ENCODE measurements at regions not wholly inside any gene's neighbourhood (a gene's known extent, or its start where the extent isn't known, plus 50 kb on each side); places are given as distances from the start of the nearest gene placed in this dataset.

DNA sequence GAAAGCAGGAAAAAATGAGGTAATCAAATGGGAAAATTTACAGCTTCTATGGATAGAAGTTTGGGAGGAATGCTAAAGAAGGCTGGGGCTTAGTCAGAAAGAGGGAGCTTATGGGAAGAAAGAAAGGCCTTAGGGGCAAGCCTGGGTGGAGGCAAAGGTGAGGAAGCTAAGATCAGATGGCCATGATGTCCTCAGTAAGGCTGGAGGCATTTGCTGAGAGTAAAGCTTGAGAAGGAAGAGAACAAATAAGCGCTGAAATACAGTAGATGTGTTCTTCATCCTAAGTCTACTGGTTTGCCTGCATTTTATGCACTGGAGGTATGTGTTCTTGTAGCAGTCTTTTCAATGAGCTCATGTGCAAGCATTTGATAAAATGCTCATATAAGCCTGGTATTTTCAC lies 355.4 kb downstream of the BRINP2 start:
- no peak overlapping the region for H3K4me3 ChIP-seq (ENCODE audit: low read depth, low read length)
- DNase-seq (ENCODE audit: low read depth): no peak
- no peak for TF ChIP-seq CTCF (IDR thresholded peaks at IDR 0.05; ENCODE audit: low read depth, low read length, missing control alignments)

DNA sequence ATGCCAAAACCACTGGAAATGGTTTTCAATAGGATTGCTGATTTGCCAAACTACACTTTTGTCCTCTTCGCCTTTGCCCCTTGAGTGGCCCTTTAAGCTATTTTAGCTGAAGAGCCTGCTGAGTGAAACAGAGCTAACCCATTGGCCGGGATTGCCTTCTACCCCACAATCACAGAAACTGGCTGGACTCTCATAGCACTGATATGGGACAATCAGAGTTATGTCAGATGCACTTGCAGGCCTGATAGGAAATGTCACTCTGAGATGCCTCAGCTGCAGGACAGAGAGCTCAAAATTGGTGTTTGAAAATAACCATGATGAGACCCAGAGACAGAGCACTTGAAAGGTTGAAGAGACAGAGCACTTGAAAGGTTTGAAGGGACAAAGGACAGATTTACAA lies 354.4 kb downstream of the BRINP2 start:
- DNase-seq (ENCODE audit: low read depth): no peak
- no peak for TF ChIP-seq CTCF (IDR thresholded peaks at IDR 0.05; ENCODE audit: low read depth, low read length, missing control alignments)
- no peak overlapping the region for H3K4me3 ChIP-seq (ENCODE audit: low read depth, low read length)

DNA sequence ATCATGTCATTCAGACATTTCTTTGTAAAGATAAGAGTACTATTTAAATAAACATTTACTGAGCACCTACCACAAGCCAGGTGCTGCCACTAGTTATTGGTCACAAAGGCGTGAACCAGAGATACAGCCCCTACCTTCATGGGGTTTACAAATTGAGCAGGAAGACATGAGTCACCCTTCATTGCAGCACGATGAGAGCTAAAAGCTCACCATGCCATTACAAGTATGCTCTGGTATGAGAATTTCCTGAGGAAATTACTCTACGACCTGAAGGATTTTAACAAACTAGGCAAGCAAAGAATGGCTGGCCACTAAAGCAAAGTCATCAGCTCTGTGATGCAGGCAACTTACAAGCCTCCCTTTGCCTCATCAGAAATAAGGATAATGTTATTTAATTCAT lies 346.8 kb downstream of the BRINP2 start:
- TF ChIP-seq CTCF (IDR thresholded peaks at IDR 0.05; ENCODE audit: low read depth, low read length, missing control alignments): no peak
- DNase-seq (ENCODE audit: low read depth): no peak
- no peak overlapping the region for H3K4me3 ChIP-seq (ENCODE audit: low read depth, low read length)

GRCh38 chr1:177514207-177514606 lies 343.4 kb downstream of the BRINP2 start:
- DNase-seq (ENCODE audit: low read depth): no peak
- H3K4me3 ChIP-seq (ENCODE audit: low read depth, low read length): no peak overlapping the region
- TF ChIP-seq CTCF (IDR thresholded peaks at IDR 0.05; ENCODE audit: low read depth, low read length, missing control alignments): no peak

DNA sequence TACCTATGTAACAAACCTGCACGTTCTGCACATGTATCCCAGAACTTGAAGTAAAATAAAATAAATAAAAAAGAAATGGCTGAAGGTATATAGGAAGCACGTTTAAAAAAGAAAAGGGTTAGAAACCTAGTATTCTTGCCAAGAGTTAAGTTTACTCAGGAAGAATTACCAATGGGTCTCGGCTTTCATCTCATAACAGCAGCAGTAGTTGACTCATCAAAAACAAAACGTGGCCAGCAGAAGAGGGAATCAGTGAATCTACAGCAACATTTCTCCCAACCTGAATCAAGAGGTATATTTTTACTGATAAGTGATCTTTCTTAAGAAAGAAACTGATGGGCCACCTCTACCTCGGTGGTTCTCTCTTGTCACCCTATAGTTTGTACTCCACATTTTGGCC lies 340.3 kb downstream of the BRINP2 start:
- no peak for DNase-seq (ENCODE audit: low read depth)
- no peak overlapping the region for H3K4me3 ChIP-seq (ENCODE audit: low read depth, low read length)
- no peak for TF ChIP-seq CTCF (IDR thresholded peaks at IDR 0.05; ENCODE audit: low read depth, low read length, missing control alignments)

GRCh38 chr1:177505905-177506590 lies 335.3 kb downstream of the BRINP2 start:
- DNase-seq (ENCODE audit: low read depth): no peak
- TF ChIP-seq CTCF (IDR thresholded peaks at IDR 0.05; ENCODE audit: low read depth, low read length, missing control alignments): no peak
- H3K4me3 ChIP-seq (ENCODE audit: low read depth, low read length): no peak overlapping the region

GRCh38 chr1:177495878-177496277 lies 325.1 kb downstream of the BRINP2 start:
- H3K4me3 ChIP-seq (ENCODE audit: low read depth, low read length): no peak overlapping the region
- DNase-seq (ENCODE audit: low read depth): no peak
- no peak for TF ChIP-seq CTCF (IDR thresholded peaks at IDR 0.05; ENCODE audit: low read depth, low read length, missing control alignments)
